GM23338 (cell line): ENCODE measurements at regions not wholly inside any gene's neighbourhood (a gene's known extent, or its start where the extent isn't known, plus 50 kb on each side); places are given as distances from the start of the nearest gene placed in this dataset.

ENCODE experiments used
- CREB1 ChIP-seq: fragments of 250-450 bp; sonication (Bioruptor Pico); IDR thresholded peaks from 2 replicates; pipeline ENCODE4 v1.5.0; 2020; ENCODE audit warnings: low read depth, mild to moderate bottlenecking, moderate library complexity
- CTCF ChIP-seq, 2 experiments: fragments of 200-600 bp in 1 of 2; sonication (generic) in 1 of 2; conservative IDR thresholded peaks; 2 replicates each; pipeline versions ENCODE4 v1.5.1 to v1.6.1; 2016 to 2017; ENCODE audit warnings: antibody characterized with exemption in 2 of 2, low read depth in 2 of 2, mild to moderate bottlenecking in 2 of 2, moderate library complexity in 1 of 2
- EZH2 ChIP-seq: fragments of 200-600 bp; sonication (generic); IDR thresholded peaks from one replicate; pipeline ENCODE4 v1.8.0; 2017; ENCODE audit warnings: antibody characterized with exemption, mild to moderate bottlenecking, low read depth; ENCODE audit not compliant: unreplicated experiment
- JUNB ChIP-seq: IDR thresholded peaks from one replicate; pipeline ENCODE4 v1.6.1; 2016; ENCODE audit warnings: antibody characterized with exemption; ENCODE audit not compliant: unreplicated experiment
- NANOG ChIP-seq: IDR thresholded peaks from 2 replicates; pipeline ENCODE4 v1.6.1; 2016; ENCODE audit warnings: antibody characterized with exemption, borderline replicate concordance
- POLR2AphosphoS5 ChIP-seq: IDR thresholded peaks from 2 replicates; pipeline ENCODE4 v1.6.1; 2016; ENCODE audit warnings: antibody characterized with exemption, low read depth
- REST ChIP-seq: IDR thresholded peaks from one replicate; pipeline ENCODE4 v1.6.1; 2018; ENCODE audit warnings: antibody characterized with exemption; ENCODE audit not compliant: unreplicated experiment
- ZNF114 ChIP-seq: fragments of 250-450 bp; sonication (Bioruptor Pico); IDR thresholded peaks from 2 replicates; pipeline ENCODE4 v1.5.0; 2020; ENCODE audit warnings: mild to moderate bottlenecking, moderate library complexity
- ZNF331 ChIP-seq: fragments of 250-450 bp; sonication (Bioruptor Pico); IDR thresholded peaks from 2 replicates; pipeline ENCODE4 v1.5.0; 2020; ENCODE audit warnings: low read depth, mild to moderate bottlenecking, moderate library complexity
- TF ChIP-seq, protein P1 (sequence below): IDR thresholded peaks from 2 replicates; pipeline ENCODE4 v1.6.1; 2016; ENCODE audit warnings: antibody characterized with exemption

DNA sequence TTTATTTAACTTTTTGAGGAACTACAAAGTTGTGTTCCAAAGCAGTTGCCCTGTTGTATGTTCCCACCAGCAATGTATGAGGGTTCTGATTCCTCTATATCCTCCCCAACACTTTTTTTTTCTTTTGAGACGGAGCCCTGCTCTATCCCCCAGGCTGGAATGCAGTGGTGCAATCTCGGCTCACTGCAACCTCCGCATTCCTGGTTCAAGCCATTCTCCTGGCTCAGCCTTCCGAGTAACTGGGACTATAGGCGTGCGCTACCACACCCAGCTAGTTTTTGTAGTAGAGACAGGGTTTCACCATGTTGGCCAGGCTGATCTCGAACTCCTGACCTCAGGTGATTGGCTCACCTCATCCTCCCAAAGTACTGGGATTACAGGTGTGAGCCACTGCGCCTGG is 60.4 kb upstream of the ENAH start:
- TF ChIP-seq CTCF (conservative IDR thresholded peaks at IDR 0.05; ENCODE audit: low read depth in 2 of 2): no peak
- no peak for TF ChIP-seq POLR2AphosphoS5
- no peak for TF ChIP-seq ZNF331 (CRISPR knock-in tag)
- TF ChIP-seq EZH2: no peak
- TF ChIP-seq CREB1 (CRISPR knock-in tag): no peak
- no peak for TF ChIP-seq REST
- no peak for TF ChIP-seq ZNF114 (CRISPR knock-in tag)
- no peak for TF ChIP-seq JUNB
- TF ChIP-seq, protein P1, sequence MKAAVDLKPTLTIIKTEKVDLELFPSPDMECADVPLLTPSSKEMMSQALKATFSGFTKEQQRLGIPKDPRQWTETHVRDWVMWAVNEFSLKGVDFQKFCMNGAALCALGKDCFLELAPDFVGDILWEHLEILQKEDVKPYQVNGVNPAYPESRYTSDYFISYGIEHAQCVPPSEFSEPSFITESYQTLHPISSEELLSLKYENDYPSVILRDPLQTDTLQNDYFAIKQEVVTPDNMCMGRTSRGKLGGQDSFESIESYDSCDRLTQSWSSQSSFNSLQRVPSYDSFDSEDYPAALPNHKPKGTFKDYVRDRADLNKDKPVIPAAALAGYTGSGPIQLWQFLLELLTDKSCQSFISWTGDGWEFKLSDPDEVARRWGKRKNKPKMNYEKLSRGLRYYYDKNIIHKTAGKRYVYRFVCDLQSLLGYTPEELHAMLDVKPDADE: no peak
- TF ChIP-seq NANOG: no peak
